ENCODE measurements at regions not wholly inside any gene's neighbourhood (a gene's known extent, or its start where the extent isn't known, plus 50 kb on each side); places are given as distances from the start of the nearest gene placed in this dataset.

DNA sequence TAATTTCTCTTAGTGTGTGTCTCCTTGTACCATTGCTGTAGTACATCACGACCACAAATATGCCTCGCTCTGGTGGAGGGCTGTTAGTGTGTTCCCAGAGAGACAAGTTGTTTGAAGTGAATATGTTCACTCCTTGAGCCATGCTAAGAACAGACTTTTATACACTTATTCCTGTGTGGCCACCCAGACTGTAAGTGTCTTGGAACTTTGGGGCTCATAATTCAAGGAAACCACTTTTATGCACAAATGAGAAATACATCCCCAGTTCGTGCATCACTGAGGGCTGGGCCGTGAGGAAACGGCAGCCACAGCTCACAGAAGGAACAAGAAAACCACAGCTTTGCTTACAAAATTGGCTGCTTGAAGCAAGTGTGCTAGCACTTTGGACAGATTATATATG is 362.2 kb upstream of the DDHD1 start:
- Histone ChIP-seq H3K9me3 (no peaks in the 10 kb centered on the region), H3K27ac (no peak overlapping the region), H3K4me1 (ENCODE audit: control insufficient read depth in 1 of 2, low read depth in 2 of 2) (no peaks in the 10 kb centered on the region), H3K27me3 (replicated peaks; ENCODE audit: insufficient read depth) (no peaks in the 10 kb centered on the region), H3K36me3 (no peaks in the 10 kb centered on the region), H3K4me3 (no peak overlapping the region)
- no peak for DNase-seq (ENCODE audit: low spot score)
- no peak for ATAC-seq (ENCODE audit: insufficient number of reproducible peaks, low FRiP score, low read depth)
- TF ChIP-seq, protein P1, sequence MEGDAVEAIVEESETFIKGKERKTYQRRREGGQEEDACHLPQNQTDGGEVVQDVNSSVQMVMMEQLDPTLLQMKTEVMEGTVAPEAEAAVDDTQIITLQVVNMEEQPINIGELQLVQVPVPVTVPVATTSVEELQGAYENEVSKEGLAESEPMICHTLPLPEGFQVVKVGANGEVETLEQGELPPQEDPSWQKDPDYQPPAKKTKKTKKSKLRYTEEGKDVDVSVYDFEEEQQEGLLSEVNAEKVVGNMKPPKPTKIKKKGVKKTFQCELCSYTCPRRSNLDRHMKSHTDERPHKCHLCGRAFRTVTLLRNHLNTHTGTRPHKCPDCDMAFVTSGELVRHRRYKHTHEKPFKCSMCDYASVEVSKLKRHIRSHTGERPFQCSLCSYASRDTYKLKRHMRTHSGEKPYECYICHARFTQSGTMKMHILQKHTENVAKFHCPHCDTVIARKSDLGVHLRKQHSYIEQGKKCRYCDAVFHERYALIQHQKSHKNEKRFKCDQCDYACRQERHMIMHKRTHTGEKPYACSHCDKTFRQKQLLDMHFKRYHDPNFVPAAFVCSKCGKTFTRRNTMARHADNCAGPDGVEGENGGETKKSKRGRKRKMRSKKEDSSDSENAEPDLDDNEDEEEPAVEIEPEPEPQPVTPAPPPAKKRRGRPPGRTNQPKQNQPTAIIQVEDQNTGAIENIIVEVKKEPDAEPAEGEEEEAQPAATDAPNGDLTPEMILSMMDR (IDR thresholded peaks at IDR 0.05) = no peak

DNA sequence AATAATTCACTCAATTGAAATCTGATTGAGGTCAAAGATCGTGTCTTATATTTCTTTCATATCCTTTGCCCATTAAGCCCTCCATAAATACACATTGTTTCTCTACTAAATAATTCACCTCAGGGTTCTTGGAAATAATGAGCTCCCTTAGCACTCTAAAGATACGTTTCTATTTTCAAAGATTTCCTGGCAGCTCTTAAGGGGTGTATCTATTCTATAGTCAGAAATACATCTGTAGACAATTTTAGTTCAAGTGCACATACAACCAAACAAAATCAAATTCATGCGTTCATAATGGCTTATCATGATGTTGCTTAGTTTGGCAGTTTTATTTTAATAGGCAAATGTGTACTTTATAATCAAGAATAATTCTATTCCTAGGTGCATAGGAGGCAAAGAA is 361.1 kb upstream of the DDHD1 start:
- no peaks in the 10 kb centered on the region for H3K27me3 ChIP-seq (replicated peaks; ENCODE audit: insufficient read depth)
- ATAC-seq (ENCODE audit: insufficient number of reproducible peaks, low FRiP score, low read depth) (no peak), DNase-seq (ENCODE audit: low spot score) (no peak)
- no peaks in the 10 kb centered on the region for H3K4me1 ChIP-seq (ENCODE audit: control insufficient read depth in 1 of 2, low read depth in 2 of 2)
- TF ChIP-seq, protein P1 (IDR thresholded peaks at IDR 0.05) = no peak
- no peak overlapping the region for H3K4me3 ChIP-seq
- no peak overlapping the region for H3K27ac ChIP-seq
- no peaks in the 10 kb centered on the region for H3K36me3 ChIP-seq
- no peaks in the 10 kb centered on the region for H3K9me3 ChIP-seq

DNA sequence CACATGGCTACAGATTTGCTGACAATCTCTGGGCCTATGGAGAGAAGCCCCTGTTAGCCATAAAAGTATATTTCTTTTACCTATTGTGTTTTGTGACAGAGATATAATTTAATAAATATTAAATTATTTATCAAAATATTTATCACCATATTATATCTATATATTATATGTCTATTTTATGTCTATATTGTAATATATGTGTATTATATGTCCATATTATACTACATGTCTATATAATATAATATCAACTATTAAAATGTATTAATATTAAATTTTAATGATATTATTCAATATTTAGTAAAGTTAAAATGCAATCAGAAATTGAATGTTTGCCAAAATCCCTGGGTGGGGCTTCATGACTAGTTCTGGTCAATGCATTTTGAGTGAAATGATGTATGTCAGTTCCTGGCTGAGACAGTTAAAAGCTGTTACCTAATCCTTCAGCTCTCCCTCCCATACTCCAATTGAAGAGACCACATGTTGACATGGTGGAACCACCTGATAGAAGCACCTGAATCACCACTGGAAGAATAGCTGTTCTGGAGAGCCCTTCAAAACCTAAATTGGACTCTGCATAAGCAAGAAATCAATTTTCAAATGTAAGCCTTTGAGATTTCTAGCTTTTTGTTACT is 357.3 kb upstream of the DDHD1 start:
- no peak for ATAC-seq (ENCODE audit: insufficient number of reproducible peaks, low FRiP score, low read depth)
- H3K27me3 ChIP-seq (replicated peaks; ENCODE audit: insufficient read depth) = no peaks in the 10 kb centered on the region
- TF ChIP-seq, protein P1 (IDR thresholded peaks at IDR 0.05) = no peak
- H3K4me3 ChIP-seq = no peak overlapping the region
- H3K27ac ChIP-seq = no peak overlapping the region
- no peaks in the 10 kb centered on the region for H3K4me1 ChIP-seq (ENCODE audit: control insufficient read depth in 1 of 2, low read depth in 2 of 2)
- DNase-seq (ENCODE audit: low spot score) = no peak
- no peaks in the 10 kb centered on the region for H3K36me3 ChIP-seq
- no peaks in the 10 kb centered on the region for H3K9me3 ChIP-seq

DNA sequence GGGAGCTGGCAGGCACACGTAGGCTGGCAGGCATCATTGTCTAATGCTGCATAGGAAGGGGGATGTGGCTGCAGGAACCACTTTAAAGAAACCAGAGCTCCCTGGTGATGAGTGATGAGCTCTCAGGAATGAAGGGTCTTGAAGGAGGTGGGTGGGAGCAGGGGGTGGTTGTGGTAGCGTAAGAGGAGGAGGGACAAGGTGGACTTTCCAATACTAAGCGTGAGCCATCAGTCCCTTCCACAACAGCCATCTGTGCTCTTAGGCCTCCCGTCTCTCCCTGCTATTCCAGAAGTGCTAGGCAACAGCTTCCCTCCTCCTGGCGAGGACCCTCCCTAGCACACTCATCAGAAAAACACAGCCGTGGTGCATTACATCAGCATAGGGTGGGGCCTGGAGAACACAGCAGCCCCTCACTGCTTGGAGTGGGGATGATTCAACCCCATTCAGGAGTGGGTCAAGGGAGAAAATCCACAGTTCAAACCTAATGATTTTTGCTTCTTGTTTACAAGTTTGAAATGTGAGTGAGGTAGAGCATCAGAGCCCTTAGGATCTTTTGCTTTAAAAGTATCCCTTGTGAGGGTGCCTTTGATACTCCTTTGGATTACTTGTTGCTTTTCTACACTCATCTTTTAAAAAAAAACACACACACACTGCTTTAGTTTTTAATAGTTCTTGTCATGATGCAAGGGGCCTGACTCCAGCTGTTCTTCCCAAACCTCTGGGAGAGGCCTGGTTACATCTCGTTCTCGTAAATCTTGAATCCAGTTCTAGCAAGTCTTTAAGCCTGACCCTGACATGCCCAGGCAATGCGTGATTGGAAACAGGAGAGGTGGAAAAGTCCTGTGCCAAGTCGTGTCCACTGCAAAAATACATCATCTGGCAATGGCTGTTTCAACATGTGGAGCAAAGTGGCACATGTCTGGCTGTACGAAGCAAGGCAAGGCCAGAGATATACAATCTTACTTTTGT is 356.4 kb upstream of the DDHD1 start:
- H3K36me3 ChIP-seq = no peaks in the 10 kb centered on the region
- no peak for DNase-seq (ENCODE audit: low spot score)
- no peaks in the 10 kb centered on the region for H3K4me1 ChIP-seq (ENCODE audit: control insufficient read depth in 1 of 2, low read depth in 2 of 2)

More for the DNA sequence above, 356.4 kb upstream of the DDHD1 start:
- TF ChIP-seq, protein P1 (IDR thresholded peaks at IDR 0.05) = no peak
- no peak overlapping the region for H3K4me3 ChIP-seq
- H3K9me3 ChIP-seq = no peaks in the 10 kb centered on the region
- no peak overlapping the region for H3K27ac ChIP-seq
- no peaks in the 10 kb centered on the region for H3K27me3 ChIP-seq (replicated peaks; ENCODE audit: insufficient read depth)
- ATAC-seq (ENCODE audit: insufficient number of reproducible peaks, low FRiP score, low read depth) = no peak
